NCI-H2029 treated with DMSO at 0.1 percent for 48 hours (cell line): ENCODE measurements at regions not wholly inside any gene's neighbourhood (a gene's known extent, or its start where the extent isn't known, plus 50 kb on each side); places are given as distances from the start of the nearest gene placed in this dataset.
"Not testable (repeated sequence)": the region's sequence is repeated elsewhere in the genome, so short reads cannot be mapped to it uniquely, and the experiment has no call there.

Source experiments
- DNase-seq: peaks from one replicate; lab custom pipeline; 2025; lab: John Stamatoyannopoulos, UW

- not testable (repeated sequence) for DNase-seq
These were observed 452.3 kb downstream of the CD83 start for GRCh38 chr6:14569874-14570273.

DNA sequence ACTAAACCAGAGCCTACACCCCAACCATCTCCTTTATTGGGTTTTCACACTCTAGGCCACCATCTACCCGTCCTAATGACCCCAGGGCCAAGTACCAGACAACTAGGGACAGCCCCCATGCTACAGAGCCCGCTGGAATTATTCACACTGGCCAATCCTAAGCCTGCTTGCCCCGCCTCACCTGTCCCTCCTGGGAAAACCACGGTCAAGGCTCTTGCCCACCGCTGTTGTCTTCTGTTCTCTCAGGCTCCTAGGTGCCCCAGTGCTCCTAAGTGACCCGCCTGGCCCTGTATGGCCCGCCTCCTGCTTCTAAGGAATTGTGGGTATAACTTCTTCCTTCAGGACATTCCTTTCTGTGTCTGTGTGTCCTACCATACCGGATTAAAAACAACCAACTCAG, 453.4 kb downstream of the CD83 start:
- no peak for DNase-seq

GRCh38 chr6:14571746-14572145, 454.2 kb downstream of the CD83 start:
- no peak for DNase-seq

- peak; percentile 66 for DNase-seq
These were observed 455.7 kb downstream of the CD83 start for GRCh38 chr6:14573267-14573666.

DNA sequence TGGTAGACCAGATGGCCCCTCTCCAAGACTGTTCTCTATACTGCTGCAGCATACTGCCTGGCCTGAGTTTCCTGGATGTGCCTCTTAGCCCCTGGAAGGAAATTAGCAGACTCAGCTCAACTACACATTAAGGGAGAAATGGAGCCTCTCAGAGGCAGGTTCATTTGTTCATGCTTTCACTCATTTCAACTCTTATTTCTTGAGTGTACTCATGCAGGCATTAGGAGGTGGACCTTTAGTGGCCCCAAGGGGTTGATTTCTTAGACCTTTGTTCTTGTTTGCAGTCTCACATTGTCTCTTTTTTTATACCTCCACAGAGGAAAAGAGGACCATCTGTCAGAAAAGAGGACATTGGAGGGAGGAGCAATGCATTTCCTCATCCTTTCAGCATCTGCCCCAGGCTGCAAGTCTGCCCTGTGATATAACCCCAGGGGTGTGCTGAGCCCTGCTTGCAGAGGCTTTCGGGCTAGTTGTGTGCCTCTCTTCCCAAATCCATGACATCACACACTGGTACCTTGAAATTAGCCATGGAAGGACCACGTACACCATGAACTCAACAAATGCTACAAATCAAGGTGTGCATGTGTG, 456.2 kb downstream of the CD83 start:
- no peak for DNase-seq

- DNase-seq: no peak
These were observed 458.4 kb downstream of the CD83 start for GRCh38 chr6:14575961-14576360.

DNA sequence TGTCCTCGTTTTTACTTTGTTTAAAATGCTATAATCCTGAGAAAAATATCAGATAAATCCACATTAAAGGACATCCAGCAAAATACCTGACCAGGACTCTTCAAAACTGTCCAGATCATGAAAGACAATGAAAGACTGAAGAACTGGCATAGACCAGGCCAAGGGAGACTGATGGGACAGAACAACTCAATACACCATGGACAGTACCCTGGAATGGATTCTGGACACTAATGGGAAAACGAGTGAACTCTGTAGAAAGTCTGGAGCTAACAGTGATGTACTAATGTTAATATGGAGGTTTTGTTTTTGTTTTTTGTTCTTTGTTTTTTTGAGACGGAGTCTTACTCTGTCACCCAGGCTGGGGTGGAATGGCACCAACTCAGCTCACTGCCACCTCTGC, 461.4 kb downstream of the CD83 start:
- no peak for DNase-seq

GRCh38 chr6:14582749-14583148, 465.2 kb downstream of the CD83 start:
- no peak for DNase-seq

- no peak for DNase-seq
These were observed 466.3 kb downstream of the CD83 start for GRCh38 chr6:14583826-14584225.

DNA sequence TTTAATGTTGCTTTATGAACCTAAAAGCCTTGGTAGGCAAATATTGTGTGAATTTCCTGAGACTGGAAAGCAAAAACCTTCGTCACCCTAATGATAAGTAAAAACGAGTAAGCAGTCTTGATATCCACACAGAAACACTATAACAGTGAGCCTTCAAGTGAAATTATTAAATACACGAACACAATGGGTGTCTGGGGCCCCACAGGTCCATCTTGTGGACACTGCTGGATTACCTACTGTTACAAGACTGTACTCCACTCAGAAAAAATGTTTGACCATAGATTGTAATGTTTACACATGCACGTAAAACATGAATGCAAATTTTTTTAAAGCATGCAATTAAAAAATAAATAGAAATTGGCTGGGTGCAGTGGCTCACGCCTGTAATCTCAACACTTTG, 466.9 kb downstream of the CD83 start:
- no peak for DNase-seq

DNA sequence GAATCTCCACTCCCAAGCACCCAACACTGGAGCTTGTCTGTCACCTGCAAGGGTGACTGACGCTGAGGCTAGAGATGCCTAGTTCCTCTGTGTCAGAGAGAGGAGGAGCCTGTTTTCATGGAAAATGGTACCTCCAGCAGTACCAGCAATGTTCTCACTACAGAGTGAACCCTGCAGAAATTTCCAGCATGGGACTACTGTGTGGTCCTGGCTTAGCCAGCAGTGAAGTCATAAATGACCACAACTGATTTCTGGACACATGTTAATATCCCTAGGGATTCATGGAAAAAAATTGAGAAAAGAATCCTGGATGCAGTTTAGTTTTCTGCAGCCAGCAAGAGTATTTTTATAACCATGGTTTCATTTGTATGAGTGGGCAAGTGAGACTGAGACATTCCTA, 468.1 kb downstream of the CD83 start:
- DNase-seq: no peak

- DNase-seq: no peak
These were observed 471.6 kb downstream of the CD83 start for GRCh38 chr6:14589175-14589574.

DNA sequence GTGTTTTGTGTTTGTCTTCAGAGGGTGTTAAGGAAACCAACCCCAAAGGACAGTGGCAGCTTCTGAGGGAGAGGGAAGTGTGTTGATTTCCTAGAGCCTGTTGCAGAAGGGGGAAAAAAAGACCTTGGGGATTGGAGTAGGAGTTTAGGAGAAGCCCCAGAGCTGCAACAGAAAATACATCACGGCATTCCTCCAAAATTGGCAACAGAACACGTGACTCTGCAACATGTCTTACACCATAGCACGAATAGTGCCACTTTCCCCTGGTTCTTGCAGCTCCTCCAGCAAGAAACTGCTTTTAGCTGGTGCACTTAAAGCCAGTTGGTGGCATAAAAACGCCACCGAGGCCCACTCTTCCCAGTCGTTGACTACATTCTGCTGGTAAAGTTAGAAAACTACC, 473.0 kb downstream of the CD83 start:
- no peak for DNase-seq

GRCh38 chr6:14591998-14592397, 474.4 kb downstream of the CD83 start:
- no peak for DNase-seq

DNA sequence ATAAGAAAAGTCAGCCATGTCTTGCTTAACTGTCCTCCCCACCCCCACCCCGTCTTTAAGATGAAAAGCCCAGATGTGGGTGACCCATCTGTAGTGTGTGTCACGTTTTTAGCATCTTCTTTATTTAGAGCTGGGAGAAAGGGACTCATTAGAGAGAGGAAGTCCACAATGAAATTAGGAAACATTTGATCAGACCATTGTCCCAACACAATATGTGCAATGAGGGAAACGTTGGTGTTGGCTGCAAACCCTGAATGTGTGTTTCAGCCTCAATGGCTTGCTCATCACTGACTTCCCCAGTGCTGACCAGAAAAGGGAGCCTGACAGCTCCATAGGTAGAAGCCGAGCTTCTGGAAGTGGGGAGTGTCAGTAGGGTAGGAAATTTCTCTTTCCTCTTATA, 475.7 kb downstream of the CD83 start:
- DNase-seq: no peak

GRCh38 chr6:14595751-14596150, 478.2 kb downstream of the CD83 start:
- DNase-seq: no peak

- DNase-seq: no peak
These were observed 478.8 kb downstream of the CD83 start for GRCh38 chr6:14596410-14596809.

GRCh38 chr6:14597090-14597489, 479.5 kb downstream of the CD83 start:
- no peak for DNase-seq

- no peak for DNase-seq
These were observed 480.7 kb downstream of the CD83 start for GRCh38 chr6:14598017-14598864.

DNA sequence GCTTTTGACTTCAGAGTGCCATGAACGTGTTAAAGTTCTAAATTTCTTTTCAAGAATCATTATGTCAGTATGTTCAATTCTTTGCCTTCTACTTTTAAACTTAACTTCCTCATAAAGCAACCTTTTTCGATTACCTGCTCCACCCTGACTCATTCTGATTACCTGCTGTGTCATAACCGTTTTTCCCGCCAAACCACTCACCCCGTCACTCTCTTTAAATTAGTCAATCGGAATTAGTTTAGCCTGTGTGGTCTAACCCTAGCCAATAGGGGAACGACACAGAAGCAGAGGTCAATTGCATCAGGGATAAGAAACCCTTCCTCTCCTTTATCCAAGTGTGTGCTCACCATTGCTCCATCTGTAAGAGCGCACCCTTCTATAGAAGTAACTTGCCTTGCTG, 482.7 kb downstream of the CD83 start:
- not testable (repeated sequence) for DNase-seq

GRCh38 chr6:14601490-14601889, 483.9 kb downstream of the CD83 start:
- DNase-seq: peak; percentile 90

GRCh38 chr6:14606353-14606752, 488.8 kb downstream of the CD83 start:
- no peak for DNase-seq

DNA sequence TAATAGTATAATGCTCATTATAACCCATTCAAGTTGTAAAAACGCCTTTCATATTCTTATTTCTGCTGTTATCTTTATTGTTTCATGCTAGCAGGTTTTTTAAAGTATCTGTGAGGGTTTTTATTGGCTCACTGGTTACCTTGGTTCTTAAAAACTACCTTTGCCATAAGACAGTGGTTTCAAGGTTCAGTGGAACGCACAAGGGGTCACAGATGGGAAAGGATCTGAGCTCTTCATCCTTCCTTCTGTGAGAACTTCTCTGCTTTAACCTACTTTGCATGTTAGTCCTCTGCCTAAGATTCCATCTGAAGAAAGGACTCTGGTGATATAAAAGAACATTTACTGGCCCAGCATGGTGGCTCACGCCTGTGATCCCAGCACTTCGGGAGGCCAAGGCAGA, 492.6 kb downstream of the CD83 start:
- DNase-seq: no peak
